ENCODE measurements at regions not wholly inside any gene's neighbourhood (a gene's known extent, or its start where the extent isn't known, plus 50 kb on each side); places are given as distances from the start of the nearest gene placed in this dataset.

DNA sequence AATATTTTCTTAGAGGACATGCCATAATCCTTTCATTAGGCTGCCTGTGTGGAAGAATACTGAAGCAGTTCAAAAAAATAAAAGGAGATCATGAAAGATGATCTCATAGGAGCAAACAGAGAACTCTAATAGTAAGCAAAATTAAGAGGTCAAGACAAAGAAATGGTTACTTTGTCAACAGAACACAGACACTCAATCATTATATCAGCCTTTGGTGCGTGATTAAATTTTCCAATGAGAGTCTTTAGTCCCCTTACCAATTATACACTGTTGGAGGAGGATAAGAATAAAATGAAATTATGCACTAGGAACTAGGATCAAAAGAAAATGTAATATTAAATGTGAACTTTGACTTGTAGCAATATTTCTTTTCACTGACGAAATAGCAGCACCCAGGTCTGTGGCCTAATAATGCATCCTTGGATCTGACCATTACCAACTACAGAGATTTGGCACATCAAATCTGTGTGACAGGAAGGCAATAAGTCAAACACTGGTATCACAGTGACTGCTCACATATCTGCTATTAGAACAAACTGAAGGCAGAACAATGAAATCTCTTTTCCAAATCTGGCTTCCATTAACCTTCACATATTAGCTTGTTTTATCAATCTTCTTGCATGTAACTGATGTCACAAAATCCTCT, 1812.9 kb downstream of the PLA2G4A start:
- Histone ChIP-seq H3K4me1 (ENCODE audit: control insufficient read depth in 4 of 4, insufficient read depth in 4 of 4, low read length in 3 of 4) (no peaks in the 10 kb centered on the region), H3K27me3 (ENCODE audit: control insufficient read depth in 4 of 4, insufficient read depth in 4 of 4, low read length in 3 of 4) (no peaks in the 10 kb centered on the region), H3K36me3 (ENCODE audit: control insufficient read depth in 4 of 4, insufficient read depth in 3 of 4, low read depth in 1 of 4, low read length in 3 of 4) (no peaks in the 10 kb centered on the region), H3K9ac (ENCODE audit: low read depth in 1 of 2, low read length in 2 of 2) (no peak overlapping the region), H3K9me3 (ENCODE audit: control insufficient read depth in 4 of 4, low read length in 3 of 4) (no peaks in the 10 kb centered on the region), H3K27ac (ENCODE audit: low read depth in 1 of 2, low read length in 2 of 2) (no peak overlapping the region), H3K4me3 (ENCODE audit: low read depth in 1 of 3, low read length in 3 of 3) (no peak overlapping the region)
- WGBS, result 68% methylated on average over 2 of the region's 2 CpGs
- TF ChIP-seq, protein P1, sequence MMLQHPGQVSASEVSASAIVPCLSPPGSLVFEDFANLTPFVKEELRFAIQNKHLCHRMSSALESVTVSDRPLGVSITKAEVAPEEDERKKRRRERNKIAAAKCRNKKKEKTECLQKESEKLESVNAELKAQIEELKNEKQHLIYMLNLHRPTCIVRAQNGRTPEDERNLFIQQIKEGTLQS (IDR thresholded peaks at IDR 0.05), result no peak
- TF ChIP-seq, protein P2, sequence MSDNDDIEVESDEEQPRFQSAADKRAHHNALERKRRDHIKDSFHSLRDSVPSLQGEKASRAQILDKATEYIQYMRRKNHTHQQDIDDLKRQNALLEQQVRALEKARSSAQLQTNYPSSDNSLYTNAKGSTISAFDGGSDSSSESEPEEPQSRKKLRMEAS (IDR thresholded peaks at IDR 0.05), result no peak
- TF ChIP-seq SP1 (IDR thresholded peaks at IDR 0.05), result no peak
- TF ChIP-seq, protein P3, sequence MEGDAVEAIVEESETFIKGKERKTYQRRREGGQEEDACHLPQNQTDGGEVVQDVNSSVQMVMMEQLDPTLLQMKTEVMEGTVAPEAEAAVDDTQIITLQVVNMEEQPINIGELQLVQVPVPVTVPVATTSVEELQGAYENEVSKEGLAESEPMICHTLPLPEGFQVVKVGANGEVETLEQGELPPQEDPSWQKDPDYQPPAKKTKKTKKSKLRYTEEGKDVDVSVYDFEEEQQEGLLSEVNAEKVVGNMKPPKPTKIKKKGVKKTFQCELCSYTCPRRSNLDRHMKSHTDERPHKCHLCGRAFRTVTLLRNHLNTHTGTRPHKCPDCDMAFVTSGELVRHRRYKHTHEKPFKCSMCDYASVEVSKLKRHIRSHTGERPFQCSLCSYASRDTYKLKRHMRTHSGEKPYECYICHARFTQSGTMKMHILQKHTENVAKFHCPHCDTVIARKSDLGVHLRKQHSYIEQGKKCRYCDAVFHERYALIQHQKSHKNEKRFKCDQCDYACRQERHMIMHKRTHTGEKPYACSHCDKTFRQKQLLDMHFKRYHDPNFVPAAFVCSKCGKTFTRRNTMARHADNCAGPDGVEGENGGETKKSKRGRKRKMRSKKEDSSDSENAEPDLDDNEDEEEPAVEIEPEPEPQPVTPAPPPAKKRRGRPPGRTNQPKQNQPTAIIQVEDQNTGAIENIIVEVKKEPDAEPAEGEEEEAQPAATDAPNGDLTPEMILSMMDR (IDR thresholded peaks at IDR 0.05; ENCODE audit: low read depth, low read length, missing input control), result no peak
- TF ChIP-seq GABPA (IDR thresholded peaks at IDR 0.05 in 1 of 2, conservative IDR thresholded peaks at IDR 0.05 in 1 of 2), result no peak
- no peak for TF ChIP-seq TAF1 (conservative IDR thresholded peaks at IDR 0.05)
- TF ChIP-seq JUND (IDR thresholded peaks at IDR 0.05), result no peak
- TF ChIP-seq, protein P4, sequence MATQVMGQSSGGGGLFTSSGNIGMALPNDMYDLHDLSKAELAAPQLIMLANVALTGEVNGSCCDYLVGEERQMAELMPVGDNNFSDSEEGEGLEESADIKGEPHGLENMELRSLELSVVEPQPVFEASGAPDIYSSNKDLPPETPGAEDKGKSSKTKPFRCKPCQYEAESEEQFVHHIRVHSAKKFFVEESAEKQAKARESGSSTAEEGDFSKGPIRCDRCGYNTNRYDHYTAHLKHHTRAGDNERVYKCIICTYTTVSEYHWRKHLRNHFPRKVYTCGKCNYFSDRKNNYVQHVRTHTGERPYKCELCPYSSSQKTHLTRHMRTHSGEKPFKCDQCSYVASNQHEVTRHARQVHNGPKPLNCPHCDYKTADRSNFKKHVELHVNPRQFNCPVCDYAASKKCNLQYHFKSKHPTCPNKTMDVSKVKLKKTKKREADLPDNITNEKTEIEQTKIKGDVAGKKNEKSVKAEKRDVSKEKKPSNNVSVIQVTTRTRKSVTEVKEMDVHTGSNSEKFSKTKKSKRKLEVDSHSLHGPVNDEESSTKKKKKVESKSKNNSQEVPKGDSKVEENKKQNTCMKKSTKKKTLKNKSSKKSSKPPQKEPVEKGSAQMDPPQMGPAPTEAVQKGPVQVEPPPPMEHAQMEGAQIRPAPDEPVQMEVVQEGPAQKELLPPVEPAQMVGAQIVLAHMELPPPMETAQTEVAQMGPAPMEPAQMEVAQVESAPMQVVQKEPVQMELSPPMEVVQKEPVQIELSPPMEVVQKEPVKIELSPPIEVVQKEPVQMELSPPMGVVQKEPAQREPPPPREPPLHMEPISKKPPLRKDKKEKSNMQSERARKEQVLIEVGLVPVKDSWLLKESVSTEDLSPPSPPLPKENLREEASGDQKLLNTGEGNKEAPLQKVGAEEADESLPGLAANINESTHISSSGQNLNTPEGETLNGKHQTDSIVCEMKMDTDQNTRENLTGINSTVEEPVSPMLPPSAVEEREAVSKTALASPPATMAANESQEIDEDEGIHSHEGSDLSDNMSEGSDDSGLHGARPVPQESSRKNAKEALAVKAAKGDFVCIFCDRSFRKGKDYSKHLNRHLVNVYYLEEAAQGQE (IDR thresholded peaks at IDR 0.05), result no peak
- DNase-seq (ENCODE audit: low spot score), result no peak

DNA sequence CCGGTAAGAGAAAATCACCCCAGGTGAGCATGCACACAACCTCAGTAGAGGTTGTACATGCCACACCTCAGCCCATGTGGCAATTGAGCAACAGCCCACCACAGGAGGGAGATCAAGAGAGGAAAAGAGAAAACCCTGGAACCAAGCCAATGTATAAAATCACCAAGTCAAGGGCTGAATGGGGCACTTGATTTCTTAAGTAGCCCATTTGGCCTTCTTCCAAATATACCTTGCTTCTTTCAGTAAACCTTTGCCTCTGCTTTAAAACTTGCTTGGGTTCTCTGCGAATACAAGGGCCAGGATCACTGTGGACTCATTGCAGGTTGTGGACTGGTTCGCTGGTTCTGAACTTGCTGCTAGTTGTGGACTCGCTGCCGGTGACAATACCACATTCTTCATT, 1814.0 kb downstream of the PLA2G4A start:
- H3K9ac ChIP-seq (ENCODE audit: low read depth in 1 of 2, low read length in 2 of 2), result no peak overlapping the region
- H3K4me1 ChIP-seq (ENCODE audit: control insufficient read depth in 4 of 4, insufficient read depth in 4 of 4, low read length in 3 of 4), result no peaks in the 10 kb centered on the region
- H3K36me3 ChIP-seq (ENCODE audit: control insufficient read depth in 4 of 4, insufficient read depth in 3 of 4, low read depth in 1 of 4, low read length in 3 of 4), result no peaks in the 10 kb centered on the region
- H3K4me3 ChIP-seq (ENCODE audit: low read depth in 1 of 3, low read length in 3 of 3), result no peak overlapping the region
- no peak for DNase-seq (ENCODE audit: low spot score)
- H3K27me3 ChIP-seq (ENCODE audit: control insufficient read depth in 4 of 4, insufficient read depth in 4 of 4, low read length in 3 of 4), result no peaks in the 10 kb centered on the region
- no peaks in the 10 kb centered on the region for H3K9me3 ChIP-seq (ENCODE audit: control insufficient read depth in 4 of 4, low read length in 3 of 4)
- no peak for TF ChIP-seq HNF4A (conservative IDR thresholded peaks at IDR 0.05)
- TF ChIP-seq FOXA1 (IDR thresholded peaks at IDR 0.05), result no peak
- TF ChIP-seq, protein P4 (IDR thresholded peaks at IDR 0.05), result no peak
- TF ChIP-seq, protein P3 (IDR thresholded peaks at IDR 0.05; ENCODE audit: low read depth, low read length, missing input control), result no peak
- TF ChIP-seq EGR1 (IDR thresholded peaks at IDR 0.05; ENCODE audit: low read depth in 2 of 2), result no peak
- no peak for TF ChIP-seq TAF1 (conservative IDR thresholded peaks at IDR 0.05)
- no peak overlapping the region for H3K27ac ChIP-seq (ENCODE audit: low read depth in 1 of 2, low read length in 2 of 2)
- WGBS, result 92% methylated on average over 5 of the region's 5 CpGs

Measured in liver (tissue), 8 donors.